Activated CD4-positive, alpha-beta T cell treated with anti-CD3 and anti-CD28 coated beads, Interleukin-2, amount 10 ng/mL, durations not matched to agents 24 days and 14 days (primary cell): ENCODE measurements at regions not wholly inside any gene's neighbourhood (a gene's known extent, or its start where the extent isn't known, plus 50 kb on each side); places are given as distances from the start of the nearest gene placed in this dataset.
"Not testable (repeated sequence)": the region's sequence is repeated elsewhere in the genome, so short reads cannot be mapped to it uniquely, and the experiment has no call there.

Source experiments
- DNase-seq: peaks from one replicate; pipeline ENCODE4 v3.0.0; 2022
- H3K27ac Mint-ChIP-seq: one replicate; pipeline ENCODE4 v1.8.0; 2022; ENCODE audit warnings: mild to moderate bottlenecking, mixed read lengths
- H3K27me3 Mint-ChIP-seq: one replicate; pipeline ENCODE4 v1.8.0; 2022; ENCODE audit warnings: mixed read lengths
- H3K36me3 Mint-ChIP-seq: one replicate; pipeline ENCODE4 v1.8.0; 2022; ENCODE audit warnings: low read depth, mild to moderate bottlenecking, mixed read lengths
- H3K4me1 Mint-ChIP-seq: one replicate; pipeline ENCODE4 v1.8.0; 2021; ENCODE audit warnings: mixed read lengths
- H3K4me3 Mint-ChIP-seq: one replicate; pipeline ENCODE4 v1.8.0; 2022; ENCODE audit warnings: mild to moderate bottlenecking, moderate library complexity, mixed read lengths
- H3K9me3 Mint-ChIP-seq: one replicate; pipeline ENCODE4 v1.8.0; 2021; ENCODE audit warnings: mixed read lengths
- intact Hi-C: fragments of 100-400 bp; cut with micrococcal nuclease; formaldehyde crosslinking; loops from one replicate; pipeline ENCODE4 v1.15.1; 2023

DNA sequence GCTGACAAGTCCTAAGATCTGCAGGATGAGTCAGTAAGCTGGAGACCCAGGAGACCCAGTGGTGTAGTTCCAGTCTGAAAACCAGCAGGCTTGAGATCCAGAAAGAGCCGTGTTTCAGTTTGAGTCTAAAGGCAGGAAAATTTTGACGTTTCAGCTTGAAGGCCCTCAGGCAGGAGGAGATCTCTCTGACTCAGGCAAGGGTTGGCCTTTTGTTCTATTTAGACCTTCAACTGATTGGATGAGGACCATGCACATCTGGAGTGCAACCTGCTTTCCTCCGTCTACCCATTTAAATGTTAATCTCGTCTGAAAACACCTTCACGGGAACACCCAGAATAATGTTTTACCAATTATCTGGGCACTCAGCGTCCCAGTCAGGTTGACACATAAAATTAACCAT, 69.5 kb downstream of the NPIPA7 start:
- H3K4me3 Mint-ChIP-seq, H3K36me3 Mint-ChIP-seq, H3K27ac Mint-ChIP-seq, H3K9me3 Mint-ChIP-seq, intact Hi-C loops, H3K4me1 Mint-ChIP-seq, DNase-seq, H3K27me3 Mint-ChIP-seq: not testable (repeated sequence)

DNA sequence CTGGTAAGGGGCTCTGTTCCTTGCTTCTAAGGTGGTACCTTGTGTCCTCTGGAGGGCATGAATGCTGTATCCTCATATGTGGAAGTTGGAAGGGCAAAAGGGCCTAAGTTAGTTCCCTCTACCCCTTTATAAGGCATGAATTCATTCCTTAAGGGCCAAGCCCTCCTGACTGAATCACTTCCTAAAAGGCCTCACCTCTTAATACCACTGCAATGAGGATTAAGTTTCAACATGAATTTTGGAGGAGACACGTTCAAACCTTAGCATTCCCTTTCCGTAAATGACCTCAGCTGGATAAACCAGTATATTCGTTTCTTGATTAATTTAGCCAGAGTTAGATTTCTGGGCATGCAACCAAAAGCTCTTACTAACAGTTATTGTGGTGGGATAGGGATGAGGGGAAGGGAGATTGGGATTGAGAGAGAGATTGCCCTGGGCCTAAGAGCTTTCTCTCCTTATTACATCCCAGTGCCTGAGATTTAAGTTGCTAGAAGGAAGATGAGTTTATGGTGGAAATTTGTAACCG, 70.8 kb downstream of the NPIPA7 start:
- DNase-seq, H3K27ac Mint-ChIP-seq, intact Hi-C loops, H3K4me3 Mint-ChIP-seq, H3K36me3 Mint-ChIP-seq, H3K4me1 Mint-ChIP-seq, H3K27me3 Mint-ChIP-seq, H3K9me3 Mint-ChIP-seq: not testable (repeated sequence)

DNA sequence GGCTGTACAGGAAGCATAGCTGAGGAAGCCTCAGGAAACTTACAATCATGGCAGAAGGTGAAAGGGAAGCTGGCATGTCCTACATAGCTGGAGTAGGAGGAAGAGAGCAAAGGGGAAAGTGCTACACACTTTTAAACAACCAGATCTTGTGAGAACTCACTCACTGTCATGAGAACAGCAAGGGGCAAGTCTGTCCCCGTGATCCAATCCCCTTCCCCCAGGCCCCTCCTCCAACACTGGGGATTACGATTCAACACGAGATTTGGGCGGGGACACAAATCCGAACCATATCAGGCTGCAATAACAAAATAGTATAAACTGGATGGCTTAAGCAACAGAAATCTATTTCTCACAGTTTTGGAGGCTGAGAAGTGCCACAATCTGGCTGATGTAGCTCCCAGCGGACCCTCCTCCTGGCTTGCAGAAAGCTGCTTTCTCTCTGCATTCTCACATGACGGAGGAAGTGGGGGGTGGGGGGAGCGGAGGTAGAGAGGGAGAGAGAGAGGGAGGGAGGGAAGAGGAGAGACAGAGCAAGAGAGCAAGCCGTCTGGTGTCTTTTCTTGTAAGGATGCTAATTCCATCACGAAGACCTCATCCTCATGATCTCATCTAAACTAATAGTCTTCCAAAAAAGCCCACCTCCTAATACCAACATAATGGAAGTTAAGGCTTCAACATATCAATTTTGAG, 72.9 kb downstream of the NPIPA7 start:
- H3K4me1 Mint-ChIP-seq, intact Hi-C loops, H3K9me3 Mint-ChIP-seq, H3K36me3 Mint-ChIP-seq, H3K27ac Mint-ChIP-seq, H3K27me3 Mint-ChIP-seq, DNase-seq, H3K4me3 Mint-ChIP-seq: not testable (repeated sequence)

DNA sequence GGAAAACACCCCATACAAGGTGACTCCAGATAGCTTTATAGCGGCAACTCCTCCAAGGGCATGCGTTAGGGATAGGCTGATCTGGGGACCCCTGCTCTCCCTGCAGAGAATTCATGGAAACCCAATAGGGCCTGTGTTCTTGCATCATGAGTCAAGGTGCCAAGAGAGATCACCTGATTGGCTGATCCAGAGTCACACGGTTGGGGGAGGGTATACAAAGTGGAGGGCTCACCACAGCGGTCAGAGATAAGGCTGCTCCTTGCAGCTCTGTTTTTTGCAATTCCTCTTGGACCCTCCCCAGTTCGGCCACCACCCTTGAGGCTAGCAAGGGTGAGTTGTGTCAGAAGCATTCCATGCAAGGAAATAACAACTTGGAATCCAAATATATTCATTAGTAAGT, 79.6 kb downstream of the NPIPA7 start:
- intact Hi-C loops, H3K36me3 Mint-ChIP-seq, H3K4me3 Mint-ChIP-seq, H3K9me3 Mint-ChIP-seq, H3K4me1 Mint-ChIP-seq, H3K27me3 Mint-ChIP-seq, H3K27ac Mint-ChIP-seq, DNase-seq: not testable (repeated sequence)

DNA sequence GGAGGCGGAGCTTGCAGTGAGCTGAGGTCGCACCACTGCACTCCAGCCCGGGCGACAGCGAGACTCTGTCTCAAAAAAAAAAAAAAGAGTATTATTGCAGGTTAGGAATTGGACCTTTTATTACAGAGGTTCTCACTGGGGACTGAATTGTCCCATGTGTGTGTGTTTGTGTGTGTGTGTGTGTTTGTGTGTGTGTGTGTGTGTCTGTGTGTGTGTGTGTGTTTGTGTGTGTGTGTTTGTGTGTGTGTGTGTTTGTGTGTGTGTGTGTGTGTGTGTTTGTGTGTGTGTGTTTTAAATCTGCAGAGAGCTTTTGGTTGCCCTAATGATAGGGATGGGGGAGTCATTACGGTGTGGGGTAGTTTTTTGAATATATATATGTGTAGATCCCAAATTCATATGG, 84.9 kb downstream of the NPIPA7 start:
- H3K27ac Mint-ChIP-seq, DNase-seq, H3K27me3 Mint-ChIP-seq, H3K4me3 Mint-ChIP-seq, H3K4me1 Mint-ChIP-seq, H3K9me3 Mint-ChIP-seq, intact Hi-C loops, H3K36me3 Mint-ChIP-seq: not testable (repeated sequence)

DNA sequence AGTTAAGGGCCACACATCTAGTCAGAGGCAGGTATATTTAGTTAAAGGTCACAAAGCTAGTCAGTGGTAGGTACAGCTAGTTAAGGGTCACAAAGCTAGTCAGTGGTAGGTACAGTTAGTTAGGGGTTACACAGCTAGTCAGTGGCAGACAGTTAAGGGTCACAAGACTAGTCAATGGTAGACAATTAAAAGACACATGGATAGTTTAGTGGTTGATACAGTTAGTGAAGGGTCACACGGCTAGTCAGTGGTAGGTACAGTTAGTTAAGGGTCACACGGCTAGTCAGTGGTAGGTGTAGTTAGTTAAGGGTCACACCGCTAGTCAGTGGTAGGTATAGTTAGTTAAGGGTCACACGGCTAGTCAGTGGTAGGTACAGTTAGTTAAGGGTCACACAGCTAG, 110.0 kb downstream of the NPIPA7 start:
- H3K27ac Mint-ChIP-seq, intact Hi-C loops, DNase-seq, H3K36me3 Mint-ChIP-seq, H3K9me3 Mint-ChIP-seq, H3K4me3 Mint-ChIP-seq, H3K4me1 Mint-ChIP-seq, H3K27me3 Mint-ChIP-seq: not testable (repeated sequence)

DNA sequence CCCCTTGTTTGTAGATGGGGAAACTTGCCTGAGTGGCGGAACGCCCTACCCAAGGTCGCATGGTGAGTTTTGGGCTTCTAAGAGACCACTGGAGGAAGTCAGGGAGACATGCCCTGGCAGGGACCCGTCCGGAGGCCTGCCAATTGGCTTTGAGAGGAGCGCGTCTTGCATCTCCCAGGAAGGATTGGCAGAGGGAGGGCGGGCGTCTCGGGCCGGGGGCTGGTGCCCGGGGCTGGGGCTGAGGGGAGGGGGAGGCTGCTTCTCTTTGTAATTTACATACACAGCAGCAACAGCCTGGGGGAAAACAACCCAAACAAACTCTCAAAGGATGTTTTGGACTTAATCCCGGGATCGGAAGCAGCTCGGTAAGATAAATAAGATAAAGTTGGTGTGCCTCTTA, 110.5 kb downstream of the NPIPA7 start:
- not testable (repeated sequence) for H3K4me3 Mint-ChIP-seq

DNA sequence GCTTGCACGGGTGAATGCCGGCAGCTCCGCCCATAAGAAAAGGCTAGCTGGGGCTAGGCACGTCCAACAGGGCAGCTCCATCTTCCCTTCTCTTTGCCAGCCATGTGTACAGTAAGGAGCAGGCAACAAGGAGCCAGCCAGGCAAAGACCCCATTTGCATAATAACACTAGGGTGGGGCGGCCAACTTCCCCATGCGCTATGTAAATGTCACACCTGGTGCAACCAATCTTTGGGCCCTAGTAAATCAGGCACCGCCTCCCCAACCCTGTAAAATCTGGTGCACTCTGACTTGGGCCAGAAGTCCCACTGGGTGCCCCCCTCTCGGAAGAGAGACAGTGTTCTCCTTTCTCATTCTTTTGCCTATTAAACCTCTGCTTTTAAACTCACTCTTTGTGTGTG, 115.2 kb downstream of the NPIPA7 start:
- H3K27ac Mint-ChIP-seq, H3K4me3 Mint-ChIP-seq, H3K27me3 Mint-ChIP-seq, DNase-seq, intact Hi-C loops, H3K9me3 Mint-ChIP-seq, H3K4me1 Mint-ChIP-seq, H3K36me3 Mint-ChIP-seq: not testable (repeated sequence)

More for the DNA sequence above, 110.5 kb downstream of the NPIPA7 start:
- intact Hi-C loops, H3K27ac Mint-ChIP-seq, H3K9me3 Mint-ChIP-seq, H3K4me1 Mint-ChIP-seq, H3K27me3 Mint-ChIP-seq, DNase-seq, H3K36me3 Mint-ChIP-seq: not testable (repeated sequence)

DNA sequence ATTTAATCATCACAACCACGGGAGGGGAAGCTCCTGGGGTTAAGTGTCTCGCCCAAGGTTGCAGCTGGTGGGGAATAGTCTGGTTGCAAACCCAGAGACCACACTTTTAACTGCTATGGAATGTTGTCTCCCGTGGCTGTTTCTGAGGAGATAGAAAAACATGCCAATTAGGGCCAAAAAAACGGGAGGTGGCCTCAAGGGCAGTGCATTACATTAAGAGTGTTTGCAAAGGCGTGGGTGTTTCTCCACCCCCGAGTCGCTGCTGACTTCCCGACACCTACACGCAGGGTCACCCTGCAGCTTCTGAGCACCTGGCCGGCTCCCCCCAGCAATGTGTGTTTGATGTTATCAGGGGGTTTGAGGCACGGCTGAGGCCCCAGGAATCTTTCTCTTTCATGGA, 116.1 kb downstream of the NPIPA7 start:
- DNase-seq, H3K36me3 Mint-ChIP-seq, H3K27me3 Mint-ChIP-seq, H3K9me3 Mint-ChIP-seq, intact Hi-C loops, H3K4me1 Mint-ChIP-seq, H3K27ac Mint-ChIP-seq, H3K4me3 Mint-ChIP-seq: not testable (repeated sequence)

DNA sequence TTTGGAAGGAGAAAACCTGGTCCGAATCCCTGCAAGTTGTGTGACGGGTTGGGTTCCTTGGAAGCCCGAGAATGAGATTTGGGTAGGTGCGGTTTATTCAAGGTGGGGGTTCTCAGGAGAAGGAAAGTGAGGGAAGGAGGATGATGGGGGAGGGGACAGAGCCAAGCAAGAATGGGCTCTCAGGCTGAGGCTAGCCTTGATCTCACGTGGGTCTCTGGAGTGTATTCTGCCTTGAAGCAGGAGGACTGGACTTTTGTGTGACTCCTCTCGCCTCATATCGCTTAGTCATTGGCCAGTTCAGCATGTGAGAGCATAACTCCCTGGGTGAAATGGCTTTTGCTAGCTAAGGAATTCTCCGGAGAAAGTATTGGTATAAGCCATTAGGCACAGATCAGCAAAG, 120.9 kb downstream of the NPIPA7 start:
- not testable (repeated sequence) for H3K27me3 Mint-ChIP-seq

DNA sequence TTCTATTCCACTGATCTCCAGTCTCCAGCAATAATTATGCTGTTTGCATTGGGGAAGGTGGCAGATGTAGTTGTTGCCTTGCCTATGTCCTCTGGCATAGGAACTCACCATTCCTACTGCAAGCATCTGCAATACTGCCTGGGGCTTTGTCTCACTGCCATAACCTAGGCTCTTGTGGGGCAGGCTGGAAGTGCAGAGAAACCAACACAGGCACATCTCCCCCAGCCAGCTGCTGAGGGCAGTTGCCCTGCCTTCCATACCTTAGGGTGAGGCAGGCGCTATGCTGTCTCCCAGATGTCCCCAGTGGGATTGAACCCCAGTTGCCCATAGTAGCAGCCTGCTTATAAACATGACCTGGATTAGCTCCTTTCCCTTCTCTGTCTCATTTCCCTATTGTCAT, 128.1 kb downstream of the NPIPA7 start:
- intact Hi-C loops, H3K27me3 Mint-ChIP-seq, H3K4me1 Mint-ChIP-seq, H3K4me3 Mint-ChIP-seq, H3K27ac Mint-ChIP-seq, H3K9me3 Mint-ChIP-seq, H3K36me3 Mint-ChIP-seq, DNase-seq: not testable (repeated sequence)

More for the DNA sequence above, 120.9 kb downstream of the NPIPA7 start:
- H3K27ac Mint-ChIP-seq, DNase-seq, H3K36me3 Mint-ChIP-seq, intact Hi-C loops, H3K4me3 Mint-ChIP-seq, H3K4me1 Mint-ChIP-seq, H3K9me3 Mint-ChIP-seq: not testable (repeated sequence)

DNA sequence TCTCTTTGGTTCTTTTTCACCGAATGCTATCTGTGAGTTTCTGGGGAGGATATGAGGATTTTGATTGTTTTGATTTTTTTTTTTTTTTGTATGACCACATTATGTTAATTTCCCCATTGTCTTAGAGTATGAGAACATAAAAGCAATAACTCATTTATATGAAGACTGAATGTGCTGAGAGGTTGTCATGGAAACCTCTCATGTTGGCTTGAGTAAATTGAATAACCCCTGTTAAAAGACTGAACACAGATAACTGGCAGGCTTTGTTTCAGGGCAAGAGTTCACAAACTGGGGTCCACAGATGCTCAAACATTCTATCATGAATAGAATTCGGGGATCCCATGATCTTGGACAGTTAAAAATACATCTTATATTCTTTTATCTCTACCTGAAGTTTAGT, 129.4 kb downstream of the NPIPA7 start:
- DNase-seq, H3K27ac Mint-ChIP-seq, H3K4me1 Mint-ChIP-seq, H3K27me3 Mint-ChIP-seq, intact Hi-C loops, H3K9me3 Mint-ChIP-seq, H3K4me3 Mint-ChIP-seq, H3K36me3 Mint-ChIP-seq: not testable (repeated sequence)

DNA sequence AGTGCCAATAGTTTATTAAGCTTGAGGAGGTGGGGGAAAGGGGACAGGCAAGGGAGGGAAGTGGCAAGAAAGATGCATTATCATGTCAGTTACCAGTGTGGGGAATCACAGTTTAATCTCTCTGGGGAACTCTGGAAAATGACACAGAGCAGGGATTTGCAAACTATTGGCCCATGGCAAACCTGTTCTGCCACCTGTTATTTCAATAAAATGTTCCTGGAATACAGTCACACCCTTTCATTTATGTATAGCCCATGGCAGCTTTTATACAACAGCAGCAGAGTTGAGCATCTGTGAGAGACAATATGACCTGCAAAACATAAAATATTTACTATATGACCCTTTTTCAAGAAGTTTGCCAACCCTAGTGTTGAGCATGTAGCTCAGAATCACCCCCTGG, 140.5 kb downstream of the NPIPA7 start:
- H3K4me1 Mint-ChIP-seq, intact Hi-C loops, DNase-seq, H3K36me3 Mint-ChIP-seq, H3K27ac Mint-ChIP-seq, H3K4me3 Mint-ChIP-seq, H3K9me3 Mint-ChIP-seq, H3K27me3 Mint-ChIP-seq: not testable (repeated sequence)

DNA sequence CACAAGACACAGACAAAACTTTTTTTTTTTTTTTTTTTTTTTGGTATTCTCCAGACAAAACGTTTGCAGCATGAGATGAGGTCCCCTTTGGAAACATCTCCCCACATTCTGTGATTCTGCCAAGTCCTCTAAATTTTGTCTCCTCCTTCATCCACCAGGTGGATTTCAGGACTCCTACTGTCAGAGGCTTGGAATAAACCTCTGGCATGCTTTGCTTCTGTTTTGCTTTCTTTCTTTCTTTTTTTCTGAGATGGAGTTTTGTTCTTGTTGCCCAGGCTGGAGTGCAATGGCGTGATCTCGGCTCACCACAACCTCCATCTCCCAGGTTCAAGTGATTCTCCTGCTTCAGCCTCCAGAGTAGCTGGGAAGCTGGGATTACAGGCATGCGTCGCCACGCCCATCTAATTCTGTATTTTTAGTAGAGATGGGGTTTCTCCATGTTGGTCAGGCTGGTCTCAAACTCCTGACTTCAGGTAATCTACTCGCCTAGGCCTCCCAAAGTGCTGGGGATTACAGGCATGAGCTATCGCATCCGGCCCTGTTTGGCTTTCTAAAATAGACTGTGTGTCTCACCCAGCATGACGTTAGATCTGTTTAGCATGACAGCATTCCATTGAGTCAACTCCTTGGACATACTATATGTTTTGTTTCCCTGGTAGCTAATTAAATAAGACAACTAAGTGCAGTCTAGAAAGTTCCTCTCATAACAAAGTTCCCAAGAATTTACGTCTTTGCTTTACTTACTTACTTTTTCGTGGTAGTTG, 142.5 kb downstream of the NPIPA7 start:
- H3K36me3 Mint-ChIP-seq, H3K27ac Mint-ChIP-seq, H3K4me1 Mint-ChIP-seq, DNase-seq, intact Hi-C loops, H3K4me3 Mint-ChIP-seq, H3K9me3 Mint-ChIP-seq, H3K27me3 Mint-ChIP-seq: not testable (repeated sequence)

DNA sequence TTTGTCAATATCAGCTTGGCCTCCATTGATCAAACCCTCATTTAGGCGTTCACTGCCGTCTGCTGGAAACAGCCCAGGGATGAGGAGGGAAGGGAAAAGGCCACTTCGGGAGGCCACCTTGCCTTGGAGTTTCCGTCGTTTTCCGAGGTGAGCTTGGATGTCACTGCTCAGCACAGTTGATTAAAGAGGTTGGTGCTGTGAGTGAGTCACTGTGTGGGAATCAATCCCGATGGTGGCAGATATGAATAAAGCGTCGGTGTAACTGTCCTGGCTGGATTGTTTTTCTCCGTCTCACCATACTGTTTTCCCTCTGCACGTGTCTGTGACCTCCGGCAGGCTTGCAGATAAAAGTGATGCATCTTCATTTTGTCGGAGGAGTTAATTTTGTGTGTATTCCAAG, 148.1 kb downstream of the NPIPA7 start:
- H3K4me3 Mint-ChIP-seq, H3K4me1 Mint-ChIP-seq, intact Hi-C loops, H3K9me3 Mint-ChIP-seq, H3K27ac Mint-ChIP-seq, H3K27me3 Mint-ChIP-seq, DNase-seq, H3K36me3 Mint-ChIP-seq: not testable (repeated sequence)
